Hematopoietic multipotent progenitor cell treated with erythropoietin and hydrocortisone succinate and interleukin-3 and kit ligand, for 15 days (in vitro differentiated cells): ENCODE measurements at regions not wholly inside any gene's neighbourhood (a gene's known extent, or its start where the extent isn't known, plus 50 kb on each side); places are given as distances from the start of the nearest gene placed in this dataset.

Experiments used
- DNase-seq: peaks from one replicate; pipeline ENCODE4 v3.0.0-alpha.2; 2015; ENCODE audit warnings: low spot score

- no peak for DNase-seq
Measured at GRCh38 chr5:20420991-20421595, 433.1 kb upstream of the CDH18 start.
